Adrenal gland (tissue), 9 donors: ENCODE measurements at regions not wholly inside any gene's neighbourhood (a gene's known extent, or its start where the extent isn't known, plus 50 kb on each side); places are given as distances from the start of the nearest gene placed in this dataset.
"Not testable (repeated sequence)": the region's sequence is repeated elsewhere in the genome, so short reads cannot be mapped to it uniquely, and the experiment has no call there.

Experiments
- DNase-seq, 7 donors: peaks; one replicate each; pipeline ENCODE4 v3.0.0-alpha.2; 2019 to 2020
- H3K27ac ChIP-seq, 5 donors: fragments of 200-600 bp; sonication (generic) in 4 of 5; 1 replicate in 3 of 5; 2 replicates in 2 of 5; pipeline versions ENCODE4 v1.5.1 to v1.8.0; 2016 to 2020; ENCODE audit warnings: mild to moderate bottlenecking in 1 of 5
- H3K27me3 ChIP-seq: fragments of 200-600 bp; 2 replicates; pipeline ENCODE4 v1.8.0; 2021
- H3K36me3 ChIP-seq, 2 donors: fragments of 200-600 bp; replicated peaks in 1 of 2; 1 replicate in 1 of 2; 2 replicates in 1 of 2; pipeline versions ENCODE4 v1.5.1 to v1.8.0; 2018 to 2022
- H3K4me1 ChIP-seq, 2 donors: fragments of 200-600 bp; replicated peaks in 1 of 2; 1 replicate in 1 of 2; 2 replicates in 1 of 2; pipeline versions ENCODE4 v1.5.1 to v1.8.0; 2018 to 2021
- H3K4me3 ChIP-seq, 4 donors: fragments of 200-600 bp; sonication (generic) in 3 of 4; one replicate each; pipeline ENCODE4 v1.5.1; 2016 to 2018
- H3K9me3 ChIP-seq, 3 donors: fragments of 200-600 bp; sonication (generic) in 1 of 3; replicated peaks in 1 of 3; 1 replicate in 2 of 3; 2 replicates in 1 of 3; pipeline versions ENCODE4 v1.5.1 to v1.8.0; 2016 to 2021
- POLR2A ChIP-seq, 2 donors: fragments of 450-650 bp; IDR thresholded peaks; one replicate each; pipeline ENCODE4 v1.6.1; 2017; ENCODE audit warnings: antibody characterized with exemption in 2 of 2, mild to moderate bottlenecking in 2 of 2, moderate library complexity in 1 of 2
- WGBS, 4 donors: extraction: QIAGEN DNeasy Blood & Tissue Kit in 2 of 4; methylation state at CpG; one replicate each; pipeline versions ENCODE4 v1.1.5 to v1.1.7; 2013 to 2017; 5-methylcytosine and 5-hydroxymethylcytosine counted together
- intact Hi-C, 2 donors: fragments of 100-400 bp; cut with DNase I; formaldehyde crosslinking; loops; one replicate each; pipeline versions ENCODE4 v1.14.1 to v1.15.0; 2022 to 2023
- TF ChIP-seq, protein P1 (sequence below), 6 experiments: fragments of 450-650 bp in 4 of 6; fragments of 200-600 bp in 2 of 6; sonication (generic) in 1 of 6; IDR thresholded peaks; 1 replicate in 5 of 6; 2 replicates in 1 of 6; pipeline versions ENCODE4 v1.5.1 to v1.8.0; 2016 to 2021; ENCODE audit warnings: antibody characterized with exemption in 6 of 6, mild to moderate bottlenecking in 2 of 6, moderate library complexity in 1 of 6
- donor health status: healthy with polysubstance abuse.
- donor health status: Bipolar disorder and iron deficiency.
- donor health status: DM: yes; HTN: yes; CAD: no.
- donor health status: DM: no; HTN: no; CAD: no.
- donor health status: DM: no; HTN: no; CAD: no.

DNA sequence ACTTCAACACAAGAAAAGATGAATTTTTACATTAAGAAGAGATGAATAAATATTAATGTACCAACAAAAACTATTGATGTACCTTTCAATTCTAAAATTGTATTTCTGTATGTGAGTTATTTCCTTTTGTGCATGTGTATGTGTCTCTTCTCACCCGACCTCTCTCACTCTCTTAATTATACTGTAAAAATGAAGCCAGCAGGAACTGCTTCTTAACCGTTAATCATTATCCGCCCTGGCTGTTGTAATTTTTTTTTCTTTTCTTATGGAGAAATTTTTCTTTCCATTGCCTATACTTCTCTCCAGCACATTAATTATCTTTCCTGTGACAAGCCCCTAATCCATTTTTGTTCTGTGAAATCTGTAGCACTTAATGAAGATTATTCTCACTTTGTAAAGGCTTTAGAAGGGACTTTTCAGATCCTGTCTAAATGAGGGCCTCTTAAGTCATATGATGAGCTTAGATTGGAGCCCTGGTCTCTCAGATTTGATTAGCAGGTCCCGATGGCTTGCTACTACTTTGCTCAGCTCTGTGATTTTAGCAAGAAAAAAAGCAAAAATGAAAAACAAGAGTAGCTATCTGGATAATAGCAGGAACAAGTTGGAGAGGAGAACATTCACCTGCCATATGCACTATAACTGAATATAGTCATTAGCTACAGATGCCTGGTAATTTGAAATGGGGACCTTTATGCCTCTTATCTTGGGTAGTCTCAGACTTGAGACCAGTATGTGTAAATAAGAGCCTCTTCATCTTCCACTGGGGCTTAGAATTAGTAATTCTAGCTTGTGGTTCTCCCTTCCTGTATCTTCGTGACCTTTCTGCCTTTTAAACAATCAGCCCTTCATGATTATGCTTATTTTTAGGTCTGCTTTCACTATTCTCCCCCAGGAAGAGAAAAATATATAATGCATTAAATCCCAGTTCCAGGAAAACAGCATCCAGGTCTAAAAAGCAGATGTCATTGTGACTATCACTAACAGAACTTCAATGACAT, 80.0 kb upstream of the COL1A2 start:
- no peak for TF ChIP-seq POLR2A (IDR thresholded peaks at IDR 0.05)
- TF ChIP-seq, protein P1, sequence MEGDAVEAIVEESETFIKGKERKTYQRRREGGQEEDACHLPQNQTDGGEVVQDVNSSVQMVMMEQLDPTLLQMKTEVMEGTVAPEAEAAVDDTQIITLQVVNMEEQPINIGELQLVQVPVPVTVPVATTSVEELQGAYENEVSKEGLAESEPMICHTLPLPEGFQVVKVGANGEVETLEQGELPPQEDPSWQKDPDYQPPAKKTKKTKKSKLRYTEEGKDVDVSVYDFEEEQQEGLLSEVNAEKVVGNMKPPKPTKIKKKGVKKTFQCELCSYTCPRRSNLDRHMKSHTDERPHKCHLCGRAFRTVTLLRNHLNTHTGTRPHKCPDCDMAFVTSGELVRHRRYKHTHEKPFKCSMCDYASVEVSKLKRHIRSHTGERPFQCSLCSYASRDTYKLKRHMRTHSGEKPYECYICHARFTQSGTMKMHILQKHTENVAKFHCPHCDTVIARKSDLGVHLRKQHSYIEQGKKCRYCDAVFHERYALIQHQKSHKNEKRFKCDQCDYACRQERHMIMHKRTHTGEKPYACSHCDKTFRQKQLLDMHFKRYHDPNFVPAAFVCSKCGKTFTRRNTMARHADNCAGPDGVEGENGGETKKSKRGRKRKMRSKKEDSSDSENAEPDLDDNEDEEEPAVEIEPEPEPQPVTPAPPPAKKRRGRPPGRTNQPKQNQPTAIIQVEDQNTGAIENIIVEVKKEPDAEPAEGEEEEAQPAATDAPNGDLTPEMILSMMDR (IDR thresholded peaks at IDR 0.05): no peak
- Histone ChIP-seq H3K27me3 (no peaks in the 10 kb centered on the region), H3K27ac (no peak overlapping the region), H3K4me3 (no peak overlapping the region), H3K4me1 (no peaks in the 10 kb centered on the region), H3K36me3 (no peaks in the 10 kb centered on the region), H3K9me3 (no peaks in the 10 kb centered on the region)
- WGBS, 4 donors: 68 to 77% (median 74%) methylated on average over 5 of the region's 5 CpGs
- no peak for DNase-seq
- intact Hi-C loops: loop anchor here in 1 of 2 donors (10.0 kb wide), 1 partner anchor 60 kb away; no protein-coding TSS in a partner anchor

DNA sequence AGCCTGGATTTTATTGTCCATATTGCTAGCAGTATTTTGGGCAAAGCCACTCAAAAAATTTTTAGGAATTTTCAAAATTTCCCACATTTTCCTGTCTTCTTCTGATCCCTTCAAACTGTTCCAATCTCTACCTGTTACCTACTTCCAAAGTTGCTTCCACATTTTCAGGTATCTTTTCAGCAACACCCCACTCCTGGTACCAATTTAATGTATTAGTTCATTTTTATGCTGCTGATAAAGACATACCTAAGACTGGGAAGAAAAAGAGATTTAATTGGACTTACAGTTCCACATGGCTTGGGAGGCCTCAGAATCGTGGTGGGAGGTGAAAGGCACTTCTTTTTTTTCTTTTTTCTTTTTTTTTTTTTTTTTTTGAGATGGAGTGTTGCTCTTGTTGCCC, 73.6 kb upstream of the COL1A2 start:
- WGBS, 4 donors: 76 to 96% (median 93%) methylated on average over 1 of the region's 1 CpG
- intact Hi-C loops: not testable (repeated sequence)

DNA sequence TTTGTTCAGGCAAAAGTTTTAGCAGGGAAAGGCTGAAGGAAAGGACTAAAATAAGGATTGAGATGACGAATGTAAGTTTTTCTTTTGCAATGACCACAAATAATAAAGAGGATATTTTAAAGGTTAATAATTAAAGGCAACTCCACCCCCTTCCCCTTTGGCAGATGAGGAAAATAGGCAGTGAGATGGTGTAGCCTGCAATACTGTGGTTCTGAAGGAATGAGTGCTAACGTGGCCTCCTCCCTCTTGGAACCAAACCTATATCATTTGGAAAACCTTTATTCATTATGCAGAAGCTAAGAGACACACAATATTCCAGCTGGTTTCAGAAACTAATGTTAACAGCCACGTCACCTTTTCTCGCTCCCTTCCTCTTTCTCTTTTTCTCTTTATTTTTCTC, 70.9 kb upstream of the COL1A2 start:
- Histone ChIP-seq H3K4me3 (no peak overlapping the region), H3K36me3 (no peaks in the 10 kb centered on the region), H3K4me1 (no peaks in the 10 kb centered on the region), H3K27ac (no peak overlapping the region), H3K9me3 (no peaks in the 10 kb centered on the region), H3K27me3 (no peaks in the 10 kb centered on the region)
- intact Hi-C loops: no loop called here
- no peak for DNase-seq
- TF ChIP-seq POLR2A (IDR thresholded peaks at IDR 0.05): no peak
- TF ChIP-seq, protein P1 (IDR thresholded peaks at IDR 0.05): no peak
- WGBS, 4 donors: 71 to 82% (median 77%) methylated on average over 4 of the region's 4 CpGs

More for the DNA sequence above, 73.6 kb upstream of the COL1A2 start:
- not testable (repeated sequence) for H3K4me1 ChIP-seq, H3K9me3 ChIP-seq, DNase-seq, H3K27ac ChIP-seq, H3K27me3 ChIP-seq, H3K36me3 ChIP-seq, H3K4me3 ChIP-seq

DNA sequence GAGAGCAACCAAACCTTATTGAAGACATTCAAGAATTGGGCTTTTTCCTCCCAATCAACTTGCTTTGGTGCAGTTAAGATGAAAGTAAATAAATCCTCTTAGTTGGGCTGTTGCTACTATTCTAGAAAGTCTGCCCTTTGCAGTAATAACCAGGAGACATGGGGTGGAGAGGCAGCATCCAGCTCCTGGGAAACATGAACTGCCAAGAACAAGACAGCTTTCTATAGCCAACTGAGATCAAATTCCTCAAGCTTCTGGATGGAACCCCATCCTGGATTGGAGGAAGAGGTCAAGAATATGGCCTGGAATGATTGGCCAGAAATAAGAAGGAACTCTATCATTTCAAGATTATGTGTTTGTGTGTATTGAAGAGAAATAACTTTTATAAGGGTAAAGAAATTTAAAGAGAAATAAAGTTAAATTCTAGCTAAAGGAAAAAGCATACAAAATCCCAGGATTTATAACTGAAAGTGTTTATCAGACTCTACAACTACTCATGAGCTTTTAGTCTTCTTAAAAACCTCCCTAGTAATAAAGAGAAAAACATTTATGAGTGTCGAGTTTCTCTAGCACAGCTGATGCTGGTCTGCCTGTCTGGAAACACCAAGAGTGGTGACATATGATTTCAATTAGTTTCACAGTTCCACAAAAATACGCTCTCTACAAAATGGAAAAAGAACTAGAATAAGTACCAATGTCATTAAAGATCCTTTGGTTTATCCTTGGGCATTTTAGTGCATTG, 70.1 kb upstream of the COL1A2 start:
- DNase-seq: no peak
- WGBS, 4 donors: 75 to 87% (median 83%) methylated on average over 2 of the region's 2 CpGs
- Histone ChIP-seq H3K4me3 (no peak overlapping the region), H3K4me1 (no peaks in the 10 kb centered on the region), H3K9me3 (no peaks in the 10 kb centered on the region), H3K36me3 (no peaks in the 10 kb centered on the region), H3K27ac (no peak overlapping the region), H3K27me3 (no peaks in the 10 kb centered on the region)
- no peak for TF ChIP-seq POLR2A (IDR thresholded peaks at IDR 0.05)
- TF ChIP-seq, protein P1 (IDR thresholded peaks at IDR 0.05): no peak
- intact Hi-C loops: no loop called here
